GM12878 (cell line): ENCODE measurements at regions not wholly inside any gene's neighbourhood (a gene's known extent, or its start where the extent isn't known, plus 50 kb on each side); places are given as distances from the start of the nearest gene placed in this dataset.

Experiments used
- ATF7 ChIP-seq: fragments of 450-650 bp; IDR thresholded peaks from 2 replicates; pipeline ENCODE4 v1.6.1; 2016; ENCODE audit warnings: low read depth, mild to moderate bottlenecking
- EZH2 ChIP-seq: IDR thresholded peaks from 2 replicates; pipeline ENCODE4 v1.6.1; 2012; ENCODE audit warnings: low read depth, mild to moderate bottlenecking, control low read depth, inconsistent platforms, low read length, borderline replicate concordance; ENCODE audit not compliant: control insufficient read depth
- GABPA ChIP-seq: IDR thresholded peaks from 2 replicates; pipeline ENCODE4 v1.6.1; 2014; ENCODE audit warnings: antibody characterized with exemption, low read depth, mild to moderate bottlenecking, inconsistent platforms
- POLR2AphosphoS5 ChIP-seq: IDR thresholded peaks from 2 replicates; pipeline ENCODE4 v1.6.1; 2011; ENCODE audit warnings: mild to moderate bottlenecking, low read length, inconsistent platforms
- RFX5 ChIP-seq: IDR thresholded peaks from 2 replicates; pipeline ENCODE4 v1.6.1; 2011; ENCODE audit warnings: low read depth, low read length, improper control_type of control experiment
- SMAD5 ChIP-seq: IDR thresholded peaks from 2 replicates; pipeline ENCODE4 v1.6.1; 2016; ENCODE audit warnings: antibody characterized with exemption, low read depth
- TF ChIP-seq, protein P1 (sequence below): IDR thresholded peaks from 2 replicates; pipeline ENCODE4 v1.6.1; 2012; ENCODE audit warnings: mild to moderate bottlenecking, low read depth, low read length
- TF ChIP-seq, protein P2 (sequence below), 3 experiments: IDR thresholded peaks in 2 of 3; conservative IDR thresholded peaks in 1 of 3; 2 replicates each; pipeline ENCODE4 v1.5.1; 2011; ENCODE audit warnings: low read depth in 3 of 3, low read length in 3 of 3, mild to moderate bottlenecking in 3 of 3, control low read depth in 2 of 3, moderate library complexity in 2 of 3, inconsistent platforms in 1 of 3, mixed read lengths in 1 of 3; ENCODE audit not compliant: control insufficient read depth in 2 of 3, insufficient read depth in 1 of 3; ENCODE audit errors: extremely low read depth in 1 of 3
- TF ChIP-seq, protein P3 (sequence below): IDR thresholded peaks from 2 replicates; pipeline ENCODE4 v1.6.1; 2012; ENCODE audit warnings: low read depth, low read length, improper control_type of control experiment

- TF ChIP-seq RFX5 (no peak), SMAD5 (no peak), EZH2 (no peak), ATF7 (no peak), POLR2AphosphoS5 (no peak), GABPA (no peak)
- TF ChIP-seq, protein P1, sequence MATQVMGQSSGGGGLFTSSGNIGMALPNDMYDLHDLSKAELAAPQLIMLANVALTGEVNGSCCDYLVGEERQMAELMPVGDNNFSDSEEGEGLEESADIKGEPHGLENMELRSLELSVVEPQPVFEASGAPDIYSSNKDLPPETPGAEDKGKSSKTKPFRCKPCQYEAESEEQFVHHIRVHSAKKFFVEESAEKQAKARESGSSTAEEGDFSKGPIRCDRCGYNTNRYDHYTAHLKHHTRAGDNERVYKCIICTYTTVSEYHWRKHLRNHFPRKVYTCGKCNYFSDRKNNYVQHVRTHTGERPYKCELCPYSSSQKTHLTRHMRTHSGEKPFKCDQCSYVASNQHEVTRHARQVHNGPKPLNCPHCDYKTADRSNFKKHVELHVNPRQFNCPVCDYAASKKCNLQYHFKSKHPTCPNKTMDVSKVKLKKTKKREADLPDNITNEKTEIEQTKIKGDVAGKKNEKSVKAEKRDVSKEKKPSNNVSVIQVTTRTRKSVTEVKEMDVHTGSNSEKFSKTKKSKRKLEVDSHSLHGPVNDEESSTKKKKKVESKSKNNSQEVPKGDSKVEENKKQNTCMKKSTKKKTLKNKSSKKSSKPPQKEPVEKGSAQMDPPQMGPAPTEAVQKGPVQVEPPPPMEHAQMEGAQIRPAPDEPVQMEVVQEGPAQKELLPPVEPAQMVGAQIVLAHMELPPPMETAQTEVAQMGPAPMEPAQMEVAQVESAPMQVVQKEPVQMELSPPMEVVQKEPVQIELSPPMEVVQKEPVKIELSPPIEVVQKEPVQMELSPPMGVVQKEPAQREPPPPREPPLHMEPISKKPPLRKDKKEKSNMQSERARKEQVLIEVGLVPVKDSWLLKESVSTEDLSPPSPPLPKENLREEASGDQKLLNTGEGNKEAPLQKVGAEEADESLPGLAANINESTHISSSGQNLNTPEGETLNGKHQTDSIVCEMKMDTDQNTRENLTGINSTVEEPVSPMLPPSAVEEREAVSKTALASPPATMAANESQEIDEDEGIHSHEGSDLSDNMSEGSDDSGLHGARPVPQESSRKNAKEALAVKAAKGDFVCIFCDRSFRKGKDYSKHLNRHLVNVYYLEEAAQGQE = no peak
- TF ChIP-seq, protein P2, sequence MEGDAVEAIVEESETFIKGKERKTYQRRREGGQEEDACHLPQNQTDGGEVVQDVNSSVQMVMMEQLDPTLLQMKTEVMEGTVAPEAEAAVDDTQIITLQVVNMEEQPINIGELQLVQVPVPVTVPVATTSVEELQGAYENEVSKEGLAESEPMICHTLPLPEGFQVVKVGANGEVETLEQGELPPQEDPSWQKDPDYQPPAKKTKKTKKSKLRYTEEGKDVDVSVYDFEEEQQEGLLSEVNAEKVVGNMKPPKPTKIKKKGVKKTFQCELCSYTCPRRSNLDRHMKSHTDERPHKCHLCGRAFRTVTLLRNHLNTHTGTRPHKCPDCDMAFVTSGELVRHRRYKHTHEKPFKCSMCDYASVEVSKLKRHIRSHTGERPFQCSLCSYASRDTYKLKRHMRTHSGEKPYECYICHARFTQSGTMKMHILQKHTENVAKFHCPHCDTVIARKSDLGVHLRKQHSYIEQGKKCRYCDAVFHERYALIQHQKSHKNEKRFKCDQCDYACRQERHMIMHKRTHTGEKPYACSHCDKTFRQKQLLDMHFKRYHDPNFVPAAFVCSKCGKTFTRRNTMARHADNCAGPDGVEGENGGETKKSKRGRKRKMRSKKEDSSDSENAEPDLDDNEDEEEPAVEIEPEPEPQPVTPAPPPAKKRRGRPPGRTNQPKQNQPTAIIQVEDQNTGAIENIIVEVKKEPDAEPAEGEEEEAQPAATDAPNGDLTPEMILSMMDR (IDR thresholded peaks at IDR 0.05 in 2 of 3, conservative IDR thresholded peaks at IDR 0.05 in 1 of 3; ENCODE audit: control insufficient read depth in 2 of 3, extremely low read depth in 1 of 3, insufficient read depth in 1 of 3, low read depth in 3 of 3, low read length in 3 of 3) = no peak
- TF ChIP-seq, protein P3, sequence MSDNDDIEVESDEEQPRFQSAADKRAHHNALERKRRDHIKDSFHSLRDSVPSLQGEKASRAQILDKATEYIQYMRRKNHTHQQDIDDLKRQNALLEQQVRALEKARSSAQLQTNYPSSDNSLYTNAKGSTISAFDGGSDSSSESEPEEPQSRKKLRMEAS = no peak
These were observed 617.6 kb downstream of the KIF4B start for GRCh38 chr5:155631116-155631515.
